HCT116 (cell line): ENCODE measurements at regions not wholly inside any gene's neighbourhood (a gene's known extent, or its start where the extent isn't known, plus 50 kb on each side); places are given as distances from the start of the nearest gene placed in this dataset.

Experiments used
- CEBPB ChIP-seq: IDR thresholded peaks from 2 replicates; pipeline ENCODE4 v1.6.1; 2012; ENCODE audit warnings: low read depth
- EZH2 ChIP-seq: fragments of 200-600 bp; sonication (generic); IDR thresholded peaks from 2 replicates; pipeline ENCODE4 v1.6.1; 2017; ENCODE audit warnings: antibody characterized with exemption, mixed run types
- MAX ChIP-seq: IDR thresholded peaks from 2 replicates; pipeline ENCODE4 v1.6.1; 2012
- POLR2A ChIP-seq: IDR thresholded peaks from 2 replicates; pipeline ENCODE4 v1.7.0; 2011; ENCODE audit warnings: borderline replicate concordance; ENCODE audit not compliant: insufficient read depth, insufficient read length; ENCODE audit errors: extremely low read depth
- POLR2AphosphoS5 ChIP-seq: IDR thresholded peaks from 2 replicates; pipeline ENCODE4 v1.6.1; 2011; ENCODE audit warnings: mild to moderate bottlenecking, low read depth, low read length, moderate library complexity
- SIN3A ChIP-seq: IDR thresholded peaks from 2 replicates; pipeline ENCODE4 v1.6.1; 2012; ENCODE audit warnings: low read depth
- TCF7L2 ChIP-seq: IDR thresholded peaks from 2 replicates; pipeline ENCODE4 v1.7.0; 2011; ENCODE audit warnings: borderline replicate concordance, inconsistent platforms; ENCODE audit not compliant: insufficient read depth, insufficient read length; ENCODE audit errors: extremely low read depth
- ZNF274 ChIP-seq: fragments of 200-500 bp; sonication (Bioruptor generic); IDR thresholded peaks from 2 replicates; pipeline ENCODE4 v1.6.1; 2014; ENCODE audit warnings: mild to moderate bottlenecking, low read depth, low read length, inconsistent platforms
- TF ChIP-seq, protein P1 (sequence below), 3 experiments: fragments of 200-600 bp in 1 of 3; sonication (generic) in 1 of 3; IDR thresholded peaks in 2 of 3; conservative IDR thresholded peaks in 1 of 3; 2 replicates each; pipeline ENCODE4 v1.5.1; 2012 to 2017; ENCODE audit warnings: low read depth in 2 of 3, low read length in 2 of 3, antibody characterized with exemption in 1 of 3, borderline replicate concordance in 1 of 3, control low read depth in 1 of 3, mild to moderate bottlenecking in 1 of 3, mixed read lengths in 1 of 3, mixed run types in 1 of 3, moderate library complexity in 1 of 3; ENCODE audit not compliant: insufficient read depth in 1 of 3
- TF ChIP-seq, protein P2 (sequence below): IDR thresholded peaks from 2 replicates; pipeline ENCODE4 v1.6.1; 2012; ENCODE audit warnings: low read depth
- TF ChIP-seq, protein P3 (sequence below): IDR thresholded peaks from 2 replicates; pipeline ENCODE4 v1.6.1; 2012

- TF ChIP-seq POLR2A (no peak), ZNF274 (no peak), EZH2 (no peak), CEBPB (no peak), MAX (no peak), SIN3A (no peak), POLR2AphosphoS5 (no peak), TCF7L2 (no peak)
- TF ChIP-seq, protein P1, sequence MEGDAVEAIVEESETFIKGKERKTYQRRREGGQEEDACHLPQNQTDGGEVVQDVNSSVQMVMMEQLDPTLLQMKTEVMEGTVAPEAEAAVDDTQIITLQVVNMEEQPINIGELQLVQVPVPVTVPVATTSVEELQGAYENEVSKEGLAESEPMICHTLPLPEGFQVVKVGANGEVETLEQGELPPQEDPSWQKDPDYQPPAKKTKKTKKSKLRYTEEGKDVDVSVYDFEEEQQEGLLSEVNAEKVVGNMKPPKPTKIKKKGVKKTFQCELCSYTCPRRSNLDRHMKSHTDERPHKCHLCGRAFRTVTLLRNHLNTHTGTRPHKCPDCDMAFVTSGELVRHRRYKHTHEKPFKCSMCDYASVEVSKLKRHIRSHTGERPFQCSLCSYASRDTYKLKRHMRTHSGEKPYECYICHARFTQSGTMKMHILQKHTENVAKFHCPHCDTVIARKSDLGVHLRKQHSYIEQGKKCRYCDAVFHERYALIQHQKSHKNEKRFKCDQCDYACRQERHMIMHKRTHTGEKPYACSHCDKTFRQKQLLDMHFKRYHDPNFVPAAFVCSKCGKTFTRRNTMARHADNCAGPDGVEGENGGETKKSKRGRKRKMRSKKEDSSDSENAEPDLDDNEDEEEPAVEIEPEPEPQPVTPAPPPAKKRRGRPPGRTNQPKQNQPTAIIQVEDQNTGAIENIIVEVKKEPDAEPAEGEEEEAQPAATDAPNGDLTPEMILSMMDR (IDR thresholded peaks at IDR 0.05 in 2 of 3, conservative IDR thresholded peaks at IDR 0.05 in 1 of 3; ENCODE audit: borderline replicate concordance in 1 of 3, insufficient read depth in 1 of 3, low read depth in 2 of 3, low read length in 2 of 3) = no peak
- TF ChIP-seq, protein P2, sequence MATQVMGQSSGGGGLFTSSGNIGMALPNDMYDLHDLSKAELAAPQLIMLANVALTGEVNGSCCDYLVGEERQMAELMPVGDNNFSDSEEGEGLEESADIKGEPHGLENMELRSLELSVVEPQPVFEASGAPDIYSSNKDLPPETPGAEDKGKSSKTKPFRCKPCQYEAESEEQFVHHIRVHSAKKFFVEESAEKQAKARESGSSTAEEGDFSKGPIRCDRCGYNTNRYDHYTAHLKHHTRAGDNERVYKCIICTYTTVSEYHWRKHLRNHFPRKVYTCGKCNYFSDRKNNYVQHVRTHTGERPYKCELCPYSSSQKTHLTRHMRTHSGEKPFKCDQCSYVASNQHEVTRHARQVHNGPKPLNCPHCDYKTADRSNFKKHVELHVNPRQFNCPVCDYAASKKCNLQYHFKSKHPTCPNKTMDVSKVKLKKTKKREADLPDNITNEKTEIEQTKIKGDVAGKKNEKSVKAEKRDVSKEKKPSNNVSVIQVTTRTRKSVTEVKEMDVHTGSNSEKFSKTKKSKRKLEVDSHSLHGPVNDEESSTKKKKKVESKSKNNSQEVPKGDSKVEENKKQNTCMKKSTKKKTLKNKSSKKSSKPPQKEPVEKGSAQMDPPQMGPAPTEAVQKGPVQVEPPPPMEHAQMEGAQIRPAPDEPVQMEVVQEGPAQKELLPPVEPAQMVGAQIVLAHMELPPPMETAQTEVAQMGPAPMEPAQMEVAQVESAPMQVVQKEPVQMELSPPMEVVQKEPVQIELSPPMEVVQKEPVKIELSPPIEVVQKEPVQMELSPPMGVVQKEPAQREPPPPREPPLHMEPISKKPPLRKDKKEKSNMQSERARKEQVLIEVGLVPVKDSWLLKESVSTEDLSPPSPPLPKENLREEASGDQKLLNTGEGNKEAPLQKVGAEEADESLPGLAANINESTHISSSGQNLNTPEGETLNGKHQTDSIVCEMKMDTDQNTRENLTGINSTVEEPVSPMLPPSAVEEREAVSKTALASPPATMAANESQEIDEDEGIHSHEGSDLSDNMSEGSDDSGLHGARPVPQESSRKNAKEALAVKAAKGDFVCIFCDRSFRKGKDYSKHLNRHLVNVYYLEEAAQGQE = no peak
- TF ChIP-seq, protein P3, sequence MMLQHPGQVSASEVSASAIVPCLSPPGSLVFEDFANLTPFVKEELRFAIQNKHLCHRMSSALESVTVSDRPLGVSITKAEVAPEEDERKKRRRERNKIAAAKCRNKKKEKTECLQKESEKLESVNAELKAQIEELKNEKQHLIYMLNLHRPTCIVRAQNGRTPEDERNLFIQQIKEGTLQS = no peak
Observed at GRCh38 chr12:29971446-29971845, 187.7 kb upstream of the TMTC1 start.
